ENCODE measurements at regions not wholly inside any gene's neighbourhood (a gene's known extent, or its start where the extent isn't known, plus 50 kb on each side); places are given as distances from the start of the nearest gene placed in this dataset.

DNA sequence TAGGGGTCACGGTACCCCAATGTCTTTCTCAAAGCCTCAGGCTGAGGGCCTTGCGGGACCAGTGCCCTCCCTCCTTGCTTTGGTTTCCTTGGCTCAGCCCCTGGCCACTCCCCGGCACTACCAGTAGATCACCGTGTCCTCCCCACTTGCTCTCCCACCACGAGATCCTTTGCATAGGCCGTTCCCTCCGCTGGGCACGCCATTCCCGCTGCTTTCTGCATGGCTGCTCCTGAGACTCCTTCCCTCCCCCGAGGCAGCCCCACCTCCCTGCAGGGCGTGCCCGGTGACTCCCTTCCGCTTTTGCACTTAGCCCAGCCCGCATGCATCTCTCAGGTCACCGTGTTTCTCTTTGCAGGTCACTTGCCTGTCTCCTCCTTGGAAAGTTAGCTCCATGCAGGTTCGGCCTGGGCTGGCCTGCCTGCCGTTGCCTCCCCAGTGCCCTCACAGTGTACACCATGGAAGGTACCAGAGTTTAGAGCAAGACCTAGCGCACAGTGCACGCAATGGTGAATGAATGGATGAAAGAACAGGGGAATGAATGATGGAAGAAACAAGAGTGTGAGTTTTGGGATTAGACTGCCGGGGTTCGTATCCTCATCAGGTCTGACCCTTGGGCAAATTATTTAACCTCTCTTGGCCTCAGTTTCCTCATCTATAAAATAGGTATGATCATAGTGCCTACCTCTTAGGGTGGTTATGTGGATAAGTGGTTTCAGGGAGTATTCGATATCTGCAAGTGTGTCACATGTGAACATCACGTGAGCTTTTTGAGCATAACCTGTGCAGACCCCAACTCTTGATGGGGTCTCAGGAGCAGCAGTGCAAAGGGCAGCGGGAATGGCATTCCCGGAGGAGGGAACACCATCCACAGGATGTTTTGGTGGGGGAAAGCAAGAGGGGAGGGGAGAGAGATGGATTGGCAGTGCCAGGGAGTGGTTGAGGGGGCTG, 214.3 kb downstream of the C9orf50 start:
- no peak for TF ChIP-seq POLR2AphosphoS5 (IDR thresholded peaks at IDR 0.05; ENCODE audit: borderline replicate concordance, low read depth, low read length)
- no peak for TF ChIP-seq EZH2 (IDR thresholded peaks at IDR 0.05)
